KMS-11 (cell line): ENCODE measurements at regions not wholly inside any gene's neighbourhood (a gene's known extent, or its start where the extent isn't known, plus 50 kb on each side); places are given as distances from the start of the nearest gene placed in this dataset.

Experiments
- H2AFZ ChIP-seq: fragments of 200-600 bp; sonication (generic); 2 replicates; pipeline ENCODE4 v1.6.1; 2016; ENCODE audit warnings: antibody characterized with exemption, mixed run types, low read depth
- H3K27ac ChIP-seq: fragments of 200-600 bp; sonication (generic); 2 replicates; pipeline ENCODE4 v1.6.1; 2016; ENCODE audit warnings: mild to moderate bottlenecking, mixed run types
- H3K27me3 ChIP-seq: fragments of 200-600 bp; sonication (generic); 2 replicates; pipeline ENCODE4 v1.6.1; 2017; ENCODE audit warnings: mild to moderate bottlenecking, low read depth, mixed run types, moderate library complexity; ENCODE audit not compliant: insufficient read depth
- H3K36me3 ChIP-seq: fragments of 200-600 bp; sonication (generic); 2 replicates; pipeline ENCODE4 v1.6.1; 2017; ENCODE audit warnings: mild to moderate bottlenecking, mixed run types; ENCODE audit not compliant: insufficient read depth
- H3K4me1 ChIP-seq: fragments of 200-600 bp; sonication (generic); 2 replicates; pipeline ENCODE4 v1.6.1; 2016; ENCODE audit warnings: mild to moderate bottlenecking, low read depth, mixed run types; ENCODE audit not compliant: poor library complexity, severe bottlenecking
- H3K4me2 ChIP-seq: fragments of 200-600 bp; sonication (generic); 2 replicates; pipeline ENCODE4 v1.7.0; 2016; ENCODE audit warnings: mild to moderate bottlenecking, mixed run types
- H3K4me3 ChIP-seq: fragments of 200-600 bp; sonication (generic); IDR thresholded peaks from 2 replicates; pipeline ENCODE4 v1.6.1; 2017; ENCODE audit warnings: low read depth, low read length, mixed read lengths; ENCODE audit not compliant: insufficient read depth
- H3K79me2 ChIP-seq: fragments of 200-600 bp; sonication (generic); 2 replicates; pipeline ENCODE4 v1.6.1; 2016; ENCODE audit warnings: low read depth, mixed run types; ENCODE audit not compliant: insufficient read depth
- H3K9ac ChIP-seq: fragments of 200-600 bp; sonication (generic); 2 replicates; pipeline ENCODE4 v1.6.1; 2016; ENCODE audit warnings: mild to moderate bottlenecking, mixed run types
- H4K20me1 ChIP-seq: fragments of 200-600 bp; sonication (generic); 2 replicates; pipeline ENCODE4 v1.6.1; 2016; ENCODE audit warnings: mild to moderate bottlenecking, mixed run types; ENCODE audit not compliant: insufficient read depth
- CTCF ChIP-seq: fragments of 200-600 bp; sonication (generic); conservative IDR thresholded peaks from 2 replicates; pipeline ENCODE4 v1.6.1; 2017; ENCODE audit warnings: low read depth, mild to moderate bottlenecking, antibody characterized with exemption, low read length, moderate library complexity, mixed read lengths

- Histone ChIP-seq H2AFZ (no peak overlapping the region), H3K27ac (no peak overlapping the region), H3K27me3 (no peaks in the 10 kb centered on the region), H3K9ac (no peak overlapping the region), H3K79me2 (no peaks in the 10 kb centered on the region), H4K20me1 (no peaks in the 10 kb centered on the region), H3K4me1 (no peaks in the 10 kb centered on the region), H3K4me3 (no peak overlapping the region), H3K36me3 (no peaks in the 10 kb centered on the region), H3K4me2 (no peak overlapping the region)
- no peak for TF ChIP-seq CTCF
Observed at GRCh38 chr12:75650595-75651341, 139.4 kb upstream of the KRR1 start.

- no peak overlapping the region for H3K4me3 ChIP-seq
Observed at GRCh38 chr12:75650100-75650499, 138.7 kb upstream of the KRR1 start.

GRCh38 chr12:75648856-75649255, 137.4 kb upstream of the KRR1 start:
- TF ChIP-seq CTCF: no peak
- Histone ChIP-seq H3K9ac (no peak overlapping the region), H3K79me2 (no peaks in the 10 kb centered on the region), H3K4me1 (no peaks in the 10 kb centered on the region), H3K27ac (no peak overlapping the region), H3K4me2 (no peak overlapping the region), H2AFZ (no peak overlapping the region), H3K36me3 (no peaks in the 10 kb centered on the region), H4K20me1 (no peaks in the 10 kb centered on the region), H3K27me3 (no peaks in the 10 kb centered on the region), H3K4me3 (no peak overlapping the region)

More at GRCh38 chr12:75650100-75650499, 138.7 kb upstream of the KRR1 start:
- H3K4me2 ChIP-seq: no peak overlapping the region
- no peak overlapping the region for H3K9ac ChIP-seq
- H4K20me1 ChIP-seq: no peaks in the 10 kb centered on the region
- H3K36me3 ChIP-seq: no peaks in the 10 kb centered on the region
- no peaks in the 10 kb centered on the region for H3K79me2 ChIP-seq
- no peak overlapping the region for H2AFZ ChIP-seq
- H3K27ac ChIP-seq: no peak overlapping the region
- no peak for TF ChIP-seq CTCF
- no peaks in the 10 kb centered on the region for H3K4me1 ChIP-seq
- no peaks in the 10 kb centered on the region for H3K27me3 ChIP-seq

- Histone ChIP-seq H3K36me3 (no peaks in the 10 kb centered on the region), H3K9ac (no peak overlapping the region), H4K20me1 (no peaks in the 10 kb centered on the region), H3K4me1 (no peaks in the 10 kb centered on the region), H3K27ac (no peak overlapping the region), H2AFZ (no peak overlapping the region), H3K4me2 (no peak overlapping the region), H3K4me3 (no peak overlapping the region), H3K27me3 (no peaks in the 10 kb centered on the region), H3K79me2 (no peaks in the 10 kb centered on the region)
- no peak for TF ChIP-seq CTCF
Observed at GRCh38 chr12:75646329-75647210, 135.2 kb upstream of the KRR1 start.
